ENCODE measurements at regions not wholly inside any gene's neighbourhood (a gene's known extent, or its start where the extent isn't known, plus 50 kb on each side); places are given as distances from the start of the nearest gene placed in this dataset.

DNA sequence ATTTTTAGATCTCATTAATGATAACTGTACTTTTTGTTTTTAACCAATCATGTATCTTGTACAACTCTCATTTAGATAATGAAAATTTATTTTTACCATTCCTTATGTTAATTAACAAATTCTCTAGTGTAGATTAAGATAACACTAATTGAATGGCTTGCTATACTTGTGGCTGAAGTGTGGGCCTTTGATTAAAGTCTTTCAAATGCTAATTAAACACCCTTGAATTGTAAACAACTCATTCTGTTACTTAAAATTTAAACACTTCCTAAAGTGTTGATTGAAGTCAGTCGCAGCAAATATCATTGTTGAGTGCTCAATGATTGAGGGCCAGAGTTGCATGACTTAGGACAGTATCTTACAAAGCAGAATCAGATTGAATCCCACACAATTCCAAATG is 109.8 kb upstream of the GULP1 start:
- TF ChIP-seq, protein P1, sequence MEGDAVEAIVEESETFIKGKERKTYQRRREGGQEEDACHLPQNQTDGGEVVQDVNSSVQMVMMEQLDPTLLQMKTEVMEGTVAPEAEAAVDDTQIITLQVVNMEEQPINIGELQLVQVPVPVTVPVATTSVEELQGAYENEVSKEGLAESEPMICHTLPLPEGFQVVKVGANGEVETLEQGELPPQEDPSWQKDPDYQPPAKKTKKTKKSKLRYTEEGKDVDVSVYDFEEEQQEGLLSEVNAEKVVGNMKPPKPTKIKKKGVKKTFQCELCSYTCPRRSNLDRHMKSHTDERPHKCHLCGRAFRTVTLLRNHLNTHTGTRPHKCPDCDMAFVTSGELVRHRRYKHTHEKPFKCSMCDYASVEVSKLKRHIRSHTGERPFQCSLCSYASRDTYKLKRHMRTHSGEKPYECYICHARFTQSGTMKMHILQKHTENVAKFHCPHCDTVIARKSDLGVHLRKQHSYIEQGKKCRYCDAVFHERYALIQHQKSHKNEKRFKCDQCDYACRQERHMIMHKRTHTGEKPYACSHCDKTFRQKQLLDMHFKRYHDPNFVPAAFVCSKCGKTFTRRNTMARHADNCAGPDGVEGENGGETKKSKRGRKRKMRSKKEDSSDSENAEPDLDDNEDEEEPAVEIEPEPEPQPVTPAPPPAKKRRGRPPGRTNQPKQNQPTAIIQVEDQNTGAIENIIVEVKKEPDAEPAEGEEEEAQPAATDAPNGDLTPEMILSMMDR (conservative IDR thresholded peaks at IDR 0.05; ENCODE audit: low read depth, low read length): no peak
- no peak for TF ChIP-seq EZH2 (IDR thresholded peaks at IDR 0.05; ENCODE audit: low read length, unreplicated experiment)
- no peak for TF ChIP-seq EZH2phosphoT487 (IDR thresholded peaks at IDR 0.05; ENCODE audit: borderline replicate concordance, low read length)

Data from PC-3 (cell line).